Activated CD8-positive, alpha-beta memory T cell treated with anti-CD3 and anti-CD28 coated beads, Interleukin-2, amount 50 U/mL, for 24 hours (primary cell): ENCODE measurements at regions not wholly inside any gene's neighbourhood (a gene's known extent, or its start where the extent isn't known, plus 50 kb on each side); places are given as distances from the start of the nearest gene placed in this dataset.

Source experiments
- DNase-seq: peaks from one replicate; pipeline ENCODE4 v3.0.0-alpha.2; 2020; ENCODE audit errors: extremely low read depth

DNA sequence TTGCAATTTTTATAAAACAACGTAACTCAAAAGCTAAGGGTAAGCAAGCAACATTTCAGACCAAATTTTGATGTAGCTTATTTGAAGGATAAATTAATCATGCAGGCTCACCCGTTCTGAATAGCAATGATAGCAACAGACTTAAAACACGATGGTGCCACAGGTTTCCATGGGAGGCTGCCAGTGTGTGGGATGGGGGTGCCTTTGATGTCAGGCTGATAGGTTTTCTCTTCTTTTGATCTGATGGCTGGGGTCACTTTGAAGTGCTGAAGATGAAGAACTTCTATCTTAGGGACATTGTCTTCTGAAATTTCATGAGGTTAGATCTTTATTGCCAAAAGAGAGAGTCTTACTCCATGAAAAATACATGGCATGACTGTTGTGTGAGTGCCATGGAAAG is 206.8 kb downstream of the LPIN1 start:
- no peak for DNase-seq

DNA sequence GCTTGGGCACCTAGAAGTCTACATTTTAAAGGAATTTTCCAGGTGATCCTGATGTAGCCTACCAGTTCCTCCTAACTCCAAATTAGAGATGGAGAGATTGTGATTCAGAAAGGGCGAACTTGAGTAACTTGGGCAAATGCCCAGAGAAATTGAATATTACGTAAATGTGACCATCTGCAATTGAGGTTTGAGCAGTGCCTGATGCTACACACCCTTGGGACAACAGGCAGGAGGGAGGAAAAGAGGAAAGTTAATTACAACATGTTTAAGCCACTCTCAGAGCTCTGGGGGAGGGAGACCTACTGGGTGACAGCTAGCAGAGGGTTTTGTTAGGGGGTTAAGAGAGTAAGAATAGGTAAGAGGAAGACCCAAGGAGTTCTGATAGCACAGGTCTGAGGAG is 208.9 kb downstream of the LPIN1 start:
- DNase-seq: no peak

DNA sequence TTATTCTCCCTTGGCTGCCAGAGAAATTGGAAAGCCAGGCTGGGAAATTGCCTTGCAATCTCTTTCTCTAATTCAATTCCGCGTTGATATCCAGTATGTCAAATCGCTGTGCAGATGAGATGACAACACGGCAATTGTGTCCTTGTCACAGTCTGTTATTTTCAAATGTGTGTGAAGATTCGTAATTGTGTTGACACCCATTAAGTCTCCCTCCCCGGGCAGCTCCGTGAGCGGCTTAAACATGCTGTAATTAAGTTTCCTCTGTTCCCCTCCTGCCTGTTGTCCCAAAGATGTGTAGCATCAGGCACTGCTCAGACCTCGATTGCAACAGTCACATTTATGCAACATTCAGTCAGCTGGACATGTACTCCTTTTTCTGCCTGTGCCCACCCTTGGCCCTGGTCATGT is 209.5 kb downstream of the LPIN1 start:
- no peak for DNase-seq

DNA sequence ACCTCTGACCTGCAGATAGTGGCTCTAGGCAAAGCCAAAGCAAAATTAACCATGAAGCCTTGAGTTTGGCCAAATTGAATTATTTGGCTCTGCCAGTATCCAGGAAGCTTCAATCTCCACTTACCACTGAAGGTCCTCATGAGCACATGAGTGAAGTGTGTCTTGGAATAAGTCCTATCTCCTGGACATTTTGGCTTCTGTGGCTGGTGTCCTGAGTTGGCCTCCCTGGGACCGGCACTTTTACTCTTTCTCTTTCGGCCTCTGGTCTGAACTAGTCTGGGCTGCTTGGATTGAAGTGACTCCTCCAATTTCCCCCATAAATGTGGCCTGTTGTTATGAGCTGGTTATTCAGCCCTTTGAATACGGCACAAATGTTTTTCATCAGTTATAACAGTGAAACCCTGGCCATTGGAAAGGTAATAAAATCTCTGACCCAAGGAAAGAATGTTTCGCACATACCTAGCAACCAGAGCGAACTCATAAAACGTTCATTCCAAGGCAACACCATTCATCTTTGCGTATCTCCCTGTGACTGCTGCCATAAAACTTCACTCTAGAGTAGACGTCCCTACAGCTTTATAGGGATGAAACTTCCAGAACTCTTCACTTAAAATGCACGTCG is 216.4 kb downstream of the LPIN1 start:
- DNase-seq: no peak

DNA sequence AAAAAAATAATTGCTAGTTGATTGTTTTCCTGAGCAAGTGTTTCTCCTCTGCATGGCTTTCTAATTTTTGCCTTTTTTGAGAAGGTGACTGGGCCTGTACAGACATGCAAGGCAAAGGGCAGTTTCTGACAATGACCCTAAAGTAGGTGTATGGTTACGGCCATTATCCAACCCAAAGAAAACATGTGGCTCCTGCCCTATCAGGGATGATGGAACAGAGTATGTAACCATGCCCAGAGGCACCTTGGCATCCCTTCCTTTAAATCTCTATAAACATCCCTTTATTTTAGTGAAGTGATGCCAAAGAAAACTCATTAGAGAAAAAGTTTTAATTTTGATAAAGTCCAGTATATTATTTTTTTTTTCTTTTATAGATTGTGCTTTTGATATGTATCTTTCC is 217.5 kb downstream of the LPIN1 start:
- no peak for DNase-seq

DNA sequence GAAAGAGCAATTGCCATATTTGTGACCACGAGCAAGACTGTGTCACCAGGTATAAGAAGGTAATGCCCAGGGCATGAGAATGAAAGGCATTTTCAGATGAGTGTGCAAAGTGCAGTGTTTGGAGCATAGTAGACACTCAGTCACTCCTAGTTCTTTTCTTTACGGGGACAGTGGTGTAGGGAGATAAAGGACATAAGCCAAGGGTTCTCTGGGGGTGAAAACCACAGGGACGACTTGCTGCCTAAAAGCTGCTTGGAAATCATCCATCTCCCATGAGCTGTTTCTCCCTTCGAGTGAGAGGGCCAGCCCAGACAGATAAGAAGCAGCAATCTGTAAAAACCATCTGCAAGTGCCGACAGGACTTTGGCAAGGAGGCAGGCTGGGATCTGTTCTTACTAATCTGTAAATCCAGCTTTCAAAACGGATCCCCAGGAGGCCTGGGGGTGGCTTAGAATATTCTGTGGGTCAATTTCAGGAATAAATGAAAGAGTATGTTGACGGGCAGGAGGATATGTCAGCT is 221.6 kb downstream of the LPIN1 start:
- no peak for DNase-seq

DNA sequence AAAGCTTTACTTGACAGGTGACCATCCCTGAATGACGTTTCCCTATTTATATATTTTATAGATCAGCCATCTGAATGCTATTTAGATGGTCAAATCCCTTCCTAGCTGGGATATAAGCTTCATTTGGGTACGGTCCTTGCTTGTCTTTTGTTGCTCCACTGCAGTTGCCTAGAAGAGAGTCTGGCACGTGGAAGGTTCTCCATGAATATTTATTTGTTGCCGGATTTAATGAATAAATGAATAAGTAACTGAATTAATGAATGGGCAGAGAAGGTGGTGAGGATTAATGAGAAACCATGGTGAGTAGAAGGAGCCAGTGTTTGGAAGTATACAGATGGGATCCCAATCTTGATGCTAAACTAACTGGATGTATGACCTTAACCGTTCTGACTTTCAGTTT is 222.1 kb downstream of the LPIN1 start:
- no peak for DNase-seq

DNA sequence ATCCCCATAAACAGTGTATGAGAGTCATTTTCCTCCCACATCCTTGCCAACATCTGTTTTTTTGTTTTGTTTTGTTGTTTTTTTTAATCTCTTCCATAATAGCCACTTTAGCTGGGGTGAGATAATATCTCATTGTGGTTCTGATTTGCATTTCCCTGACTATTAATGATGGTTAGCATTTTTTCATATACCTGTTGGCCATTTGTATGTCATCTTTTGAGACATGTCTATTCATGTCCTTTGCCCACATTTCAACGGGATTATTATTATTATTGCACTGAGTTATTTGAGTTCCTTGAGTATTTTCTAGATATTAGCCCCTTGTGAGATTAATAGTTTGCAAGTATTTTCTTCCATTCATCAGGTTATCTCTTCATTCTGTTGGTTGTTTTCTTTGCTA is 223.3 kb downstream of the LPIN1 start:
- DNase-seq: no peak

DNA sequence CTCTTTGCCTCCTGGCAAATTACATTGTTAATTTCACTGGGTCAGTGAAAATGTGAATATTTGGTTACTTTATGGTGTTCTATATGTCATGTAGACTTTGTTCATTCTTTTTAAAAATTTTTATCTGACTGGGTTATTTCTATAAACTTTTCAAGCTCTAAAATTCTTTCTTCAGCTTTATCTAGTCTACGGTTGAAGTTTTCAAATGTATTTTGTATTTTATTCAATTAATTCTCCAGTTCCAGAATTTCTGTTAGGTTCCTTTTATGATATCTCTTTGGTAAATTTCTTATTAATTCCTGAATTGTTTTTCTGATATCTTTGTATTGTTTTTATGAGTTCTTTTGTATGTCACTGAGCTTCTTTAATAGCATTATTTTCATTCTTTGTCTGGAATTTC is 228.1 kb downstream of the LPIN1 start:
- no peak for DNase-seq

DNA sequence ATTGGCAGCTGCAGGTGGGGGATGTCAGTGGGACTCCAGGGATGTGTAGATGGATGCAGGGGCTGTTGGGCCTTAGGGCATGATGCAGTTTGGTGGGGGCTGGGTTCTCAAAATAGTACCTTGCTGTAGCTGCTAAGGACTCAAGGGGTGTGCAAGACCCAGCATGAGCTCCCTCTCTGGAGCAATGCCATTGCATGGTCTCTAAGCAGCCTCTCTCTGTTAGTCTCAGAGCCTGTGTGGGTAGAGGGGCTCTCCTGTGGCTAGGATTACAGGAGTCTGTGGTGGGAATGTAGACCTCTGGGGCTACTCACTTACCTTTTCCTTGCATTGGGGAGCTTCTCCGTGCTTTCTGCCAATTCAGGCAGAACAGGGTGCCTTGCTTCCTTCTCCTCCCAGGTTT is 228.9 kb downstream of the LPIN1 start:
- DNase-seq: no peak

DNA sequence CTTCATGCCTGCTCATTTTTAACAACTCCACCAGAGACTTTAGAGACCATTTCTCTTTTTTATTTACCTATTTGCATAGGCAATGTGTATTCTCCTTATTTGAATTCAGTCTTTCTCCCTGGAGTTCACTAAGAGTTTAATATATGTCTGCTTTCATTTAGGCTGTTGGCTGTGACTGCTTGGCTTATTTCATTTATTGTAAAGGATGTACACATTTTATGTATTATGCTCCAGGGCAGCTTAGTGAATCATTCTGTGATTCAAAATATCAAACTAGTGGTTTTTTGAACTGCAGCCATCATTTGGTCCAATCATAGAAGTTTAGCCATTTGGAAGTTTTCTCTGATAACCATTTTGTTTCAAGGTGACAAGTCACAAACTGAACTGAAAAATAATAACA is 229.6 kb downstream of the LPIN1 start:
- no peak for DNase-seq

DNA sequence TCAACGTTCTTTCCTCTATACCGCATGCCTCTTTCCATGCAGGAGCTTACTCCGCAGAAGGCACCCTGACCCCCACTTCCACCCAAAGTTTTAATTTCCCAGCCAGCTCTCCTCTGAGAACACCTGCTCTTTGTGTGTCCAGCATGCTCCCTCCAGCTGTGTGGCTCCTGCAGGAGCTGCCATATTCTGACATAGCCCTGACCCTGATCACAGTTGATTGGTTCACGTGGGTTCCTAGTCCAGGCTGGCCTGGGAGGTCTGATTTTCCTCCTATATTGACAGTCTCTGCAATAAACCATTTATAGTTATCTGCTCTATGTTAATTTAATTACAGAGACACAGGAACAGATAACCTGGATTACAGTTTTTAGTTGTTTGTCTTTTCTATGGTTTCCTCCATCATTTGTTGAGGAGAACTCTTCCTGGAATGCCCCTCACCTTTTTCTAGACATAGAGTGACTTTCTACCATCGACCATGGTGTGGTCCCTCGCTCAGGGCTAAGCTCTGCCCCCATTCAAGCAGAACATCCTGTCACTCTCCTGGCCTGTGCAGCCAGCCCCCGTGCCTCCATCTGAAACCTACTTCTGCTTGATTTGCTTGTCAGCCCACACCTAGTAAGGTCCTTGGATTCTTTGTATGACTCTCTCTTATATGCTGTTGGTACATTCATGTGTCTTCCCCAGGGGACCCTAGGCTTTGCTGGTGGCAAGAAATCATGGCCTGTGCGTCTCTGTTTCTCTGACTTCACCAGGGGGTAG is 231.5 kb downstream of the LPIN1 start:
- no peak for DNase-seq

DNA sequence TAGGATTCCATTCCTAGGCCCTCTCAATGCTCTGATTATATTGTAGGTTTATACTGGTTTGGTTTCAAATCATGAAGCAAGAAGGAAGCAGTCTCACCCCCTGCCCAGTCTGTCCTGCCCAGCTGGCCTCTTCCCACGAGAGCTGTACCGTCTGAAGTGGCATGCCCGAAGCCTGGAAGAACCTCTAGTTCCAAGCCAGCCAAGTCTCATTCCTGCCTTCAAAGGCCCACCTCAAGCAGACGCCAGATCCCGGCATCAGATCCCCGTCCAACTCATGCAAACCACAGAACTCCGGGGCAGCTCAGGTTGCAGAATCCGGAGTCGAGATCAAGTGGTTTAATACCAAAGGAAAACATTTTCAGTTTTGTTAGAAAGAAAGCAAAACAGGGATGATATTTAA is 234.4 kb downstream of the LPIN1 start:
- no peak for DNase-seq

DNA sequence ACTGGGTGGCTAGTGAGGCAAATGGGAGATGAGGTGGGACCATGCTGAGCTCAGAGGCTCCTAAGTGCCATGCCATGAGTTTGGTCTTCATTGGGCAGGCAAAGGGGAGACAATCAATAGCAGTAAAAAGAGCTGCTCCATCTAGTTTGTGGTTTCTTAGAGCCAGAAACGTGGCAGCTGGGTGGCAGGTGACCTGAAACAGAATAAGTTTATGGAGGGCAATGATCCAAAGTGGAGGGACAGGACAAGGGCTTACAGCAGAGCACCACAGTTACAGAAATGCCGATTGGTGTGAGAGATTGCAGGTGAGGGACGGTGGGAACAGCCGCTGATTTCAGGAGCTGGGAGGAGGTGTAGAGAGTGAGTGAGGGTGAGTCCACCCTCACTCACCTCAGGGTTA is 237.0 kb downstream of the LPIN1 start:
- no peak for DNase-seq

DNA sequence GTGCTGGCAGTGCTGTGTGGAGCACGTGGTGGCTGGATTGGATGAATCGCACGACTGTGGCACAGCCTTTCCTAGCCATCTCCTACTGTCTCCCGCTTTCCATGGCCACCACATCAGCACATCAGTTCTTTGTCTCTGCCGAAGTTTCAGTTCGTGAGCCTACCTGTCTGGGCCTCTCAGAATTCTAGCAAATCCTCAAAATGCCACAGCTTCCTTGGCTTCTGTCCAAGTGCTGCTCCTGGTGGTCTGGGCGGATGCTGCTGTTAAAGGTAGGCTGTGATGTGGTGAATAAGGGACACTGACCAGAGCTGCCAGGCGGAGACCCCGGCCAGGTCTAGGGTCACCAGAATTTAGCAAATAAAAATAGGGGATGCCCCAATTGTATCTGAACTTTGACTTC is 237.4 kb downstream of the LPIN1 start:
- no peak for DNase-seq

DNA sequence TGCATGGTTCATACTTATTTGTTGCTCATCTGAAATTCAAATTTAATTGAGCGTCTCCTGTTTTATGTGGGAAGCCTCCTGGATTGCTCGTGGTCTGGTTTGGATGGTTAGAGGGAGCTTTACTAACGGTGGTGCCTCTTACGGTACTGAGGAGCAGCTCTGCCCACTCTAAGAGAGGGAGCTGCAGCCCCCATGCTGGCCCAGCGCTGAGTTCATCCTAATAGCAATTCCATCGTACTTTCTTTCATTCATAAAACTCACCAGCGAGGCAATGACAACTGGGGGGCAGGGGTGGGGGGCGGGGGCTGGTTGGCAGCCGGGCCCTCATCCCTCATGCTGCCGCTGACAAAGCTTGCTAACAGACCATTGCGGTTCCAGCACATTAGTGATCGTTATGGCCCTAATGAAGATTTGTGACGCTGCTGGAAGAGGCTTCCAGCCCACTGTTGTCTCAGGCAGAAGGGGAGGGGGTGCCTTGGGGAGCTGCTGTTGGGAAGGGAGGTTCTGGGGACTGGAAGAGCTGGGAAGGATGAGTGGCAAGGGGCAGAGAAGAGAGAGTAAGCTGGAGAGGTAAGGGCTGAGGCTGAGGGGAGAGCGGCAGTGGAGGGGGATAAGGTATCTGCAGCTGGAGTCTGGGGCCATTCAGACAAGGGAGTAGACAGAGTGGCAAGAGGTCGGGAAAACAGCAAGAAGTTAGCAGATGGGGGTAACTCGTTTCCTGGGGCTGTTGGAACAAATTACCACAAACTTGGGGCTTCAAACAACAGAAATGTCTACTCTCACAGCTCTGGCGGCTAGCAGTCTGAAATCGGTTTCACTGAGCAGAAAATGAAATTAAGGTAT is 238.1 kb downstream of the LPIN1 start:
- no peak for DNase-seq

DNA sequence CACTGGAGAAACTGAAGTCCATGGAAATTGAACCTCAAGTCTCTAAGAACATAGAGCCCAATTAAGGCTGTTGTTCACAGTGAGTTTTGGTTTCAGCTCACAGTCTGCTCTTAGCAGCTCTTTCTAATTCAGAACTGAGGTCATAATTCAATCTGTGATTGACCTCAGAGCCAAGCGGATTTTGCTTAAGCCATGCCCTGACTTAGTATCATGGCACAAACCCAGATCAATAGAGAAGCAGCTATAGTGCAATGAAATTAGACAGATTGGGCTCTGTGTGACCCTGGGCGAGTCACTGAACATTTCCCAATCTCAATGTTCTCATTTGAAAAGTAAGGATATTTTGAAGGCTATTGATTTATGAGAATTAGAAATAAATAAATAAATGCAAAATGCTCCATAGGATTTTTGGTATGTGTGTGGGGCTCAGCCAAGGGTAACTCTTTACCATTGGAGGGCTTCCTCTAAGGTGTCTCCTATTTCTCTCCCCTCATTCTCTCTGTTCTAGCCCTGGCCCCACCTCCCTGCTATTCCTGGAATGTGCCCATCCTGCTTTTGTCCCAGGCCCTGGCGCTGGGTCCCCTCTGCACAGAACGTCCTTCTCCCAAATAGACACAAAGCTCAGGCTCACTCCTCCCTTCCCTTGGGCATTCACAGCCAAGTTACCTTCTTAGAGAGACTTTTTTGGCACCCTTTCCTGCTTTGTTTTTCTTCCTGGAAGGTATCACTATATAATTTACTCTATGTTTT is 239.6 kb downstream of the LPIN1 start:
- no peak for DNase-seq

DNA sequence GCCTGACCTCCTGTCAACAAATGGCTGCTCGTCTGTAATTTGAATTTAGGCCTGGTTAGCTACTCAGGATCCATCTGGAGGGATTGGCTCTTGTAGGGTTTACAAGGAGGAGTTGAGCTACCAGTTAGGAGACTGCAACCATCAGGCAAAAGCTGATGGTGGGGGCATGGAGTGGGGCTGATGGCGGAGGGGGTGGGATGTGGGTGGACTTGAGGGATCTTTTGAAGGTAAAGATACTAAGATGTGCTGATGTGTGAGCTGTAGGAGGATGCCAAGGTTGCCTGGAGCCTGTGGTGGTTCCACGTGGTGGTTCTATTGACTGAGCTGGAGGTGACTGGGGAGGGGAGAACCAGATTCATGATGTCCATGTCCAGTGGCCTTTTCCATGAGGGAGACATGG is 240.7 kb downstream of the LPIN1 start:
- DNase-seq: no peak

DNA sequence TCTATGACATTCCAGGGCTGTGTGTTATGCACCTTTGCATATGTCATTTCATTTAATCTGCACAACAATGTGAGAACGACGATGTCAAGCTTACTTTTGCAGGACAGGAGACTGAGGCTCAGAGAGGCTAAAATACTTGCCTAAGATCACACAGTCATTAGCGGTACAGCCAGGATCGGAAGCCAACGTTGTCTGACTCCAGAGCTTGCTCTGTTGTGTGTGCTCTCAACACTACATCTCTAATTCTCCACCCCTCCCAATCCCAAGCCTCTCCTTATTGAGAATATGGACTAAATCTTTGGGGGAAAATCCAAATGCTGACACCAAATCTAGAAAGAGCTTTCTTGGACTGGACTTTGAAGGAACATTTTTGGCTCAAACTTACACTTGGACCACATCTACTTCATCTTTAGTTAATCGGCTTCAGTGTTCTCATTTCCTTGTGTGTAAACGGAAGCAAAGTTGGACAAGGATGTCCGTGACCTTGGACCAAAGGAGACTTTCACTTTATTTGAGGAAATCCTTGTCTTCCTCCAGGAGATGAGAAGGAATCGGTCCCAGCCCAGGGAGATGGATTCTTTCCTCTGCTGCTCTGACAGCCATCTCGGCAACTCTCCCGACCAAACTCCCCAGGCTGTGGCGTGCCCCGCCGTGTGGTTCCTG is 242.4 kb downstream of the LPIN1 start:
- no peak for DNase-seq

DNA sequence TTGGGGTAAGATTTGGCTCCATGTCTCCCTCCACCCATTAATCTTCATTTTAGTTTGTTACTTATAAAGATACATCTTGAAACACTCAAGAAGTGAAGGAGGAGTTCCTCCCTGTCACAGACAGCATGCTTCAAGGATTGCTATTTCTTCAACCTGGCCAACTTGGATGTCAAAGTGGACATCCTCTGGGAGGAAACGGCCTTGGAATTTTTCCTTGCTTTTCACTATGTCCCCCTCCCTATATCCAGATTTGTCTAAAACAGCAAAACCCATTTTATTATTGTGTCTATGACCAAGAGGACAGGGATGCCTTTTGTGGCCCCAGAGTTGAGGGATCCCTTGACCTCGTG is 242.9 kb downstream of the LPIN1 start:
- no peak for DNase-seq

DNA sequence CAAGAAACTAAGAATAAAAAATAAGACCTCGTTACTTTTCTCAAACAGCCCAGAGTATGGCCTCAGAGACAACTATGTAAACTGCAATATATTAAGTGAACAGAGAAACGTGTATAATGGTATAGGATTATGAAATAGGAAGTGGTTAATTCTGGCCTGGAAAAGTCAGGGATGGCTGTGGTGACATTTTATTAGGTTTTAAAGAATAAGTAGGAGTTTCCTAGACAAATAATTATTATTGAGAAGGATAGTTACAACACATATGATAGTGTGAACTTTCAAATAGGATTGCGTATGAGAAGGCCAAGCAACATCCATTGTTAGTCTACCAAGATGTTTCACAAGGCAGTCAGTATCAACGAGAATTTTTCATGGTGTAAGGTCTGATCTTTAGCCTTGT is 244.1 kb downstream of the LPIN1 start:
- no peak for DNase-seq

DNA sequence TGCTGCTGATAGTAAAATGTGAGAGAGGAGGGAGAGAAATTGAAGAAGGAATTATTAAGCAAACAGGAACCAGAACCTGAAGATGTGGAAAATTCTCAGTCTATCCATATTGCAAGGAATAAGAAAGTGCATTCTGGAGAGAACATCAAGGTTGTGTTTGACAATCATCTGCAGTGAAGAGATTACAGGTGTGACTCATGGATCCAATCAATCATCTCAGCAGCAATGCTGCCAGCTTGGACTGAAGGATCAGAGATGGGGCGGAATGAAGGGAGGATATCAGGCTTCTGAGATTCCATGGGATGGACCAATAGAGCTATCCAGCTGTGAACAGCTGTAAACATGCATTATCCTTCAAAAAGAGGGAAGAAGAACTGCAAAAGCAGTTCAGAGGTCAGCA is 247.3 kb downstream of the LPIN1 start:
- DNase-seq: no peak
